HEK293 (cell line): ENCODE measurements at regions not wholly inside any gene's neighbourhood (a gene's known extent, or its start where the extent isn't known, plus 50 kb on each side); places are given as distances from the start of the nearest gene placed in this dataset.

Source experiments
- TCF7L2 ChIP-seq: IDR thresholded peaks from 2 replicates; pipeline ENCODE4 v1.6.1; 2011; ENCODE audit warnings: low read depth, mild to moderate bottlenecking, inconsistent platforms, low read length, moderate library complexity, borderline replicate concordance
- YY1 ChIP-seq: fragments of 450-650 bp; formaldehyde crosslinking; IDR thresholded peaks from 2 replicates; pipeline ENCODE4 v1.5.1; 2018; ENCODE audit warnings: missing biosample characterization, missing genetic modification characterization
- YY2 ChIP-seq: fragments of 450-650 bp; formaldehyde crosslinking; IDR thresholded peaks from 2 replicates; pipeline ENCODE4 v1.5.1; 2016; ENCODE audit warnings: missing biosample characterization, missing genetic modification characterization
- ZNF175 ChIP-seq: fragments of 450-650 bp; formaldehyde crosslinking; IDR thresholded peaks from 2 replicates; pipeline ENCODE4 v1.5.1; 2016; ENCODE audit warnings: missing biosample characterization, missing genetic modification characterization
- ZNF514 ChIP-seq: fragments of 450-650 bp; formaldehyde crosslinking; IDR thresholded peaks from 2 replicates; pipeline ENCODE4 v1.5.1; 2016; ENCODE audit warnings: missing biosample characterization, missing genetic modification characterization
- ZNF792 ChIP-seq: fragments of 450-650 bp; formaldehyde crosslinking; IDR thresholded peaks from 2 replicates; pipeline ENCODE4 v1.5.1; 2016; ENCODE audit warnings: missing biosample characterization, missing genetic modification characterization
- TF ChIP-seq, protein P1 (sequence below): fragments of 450-650 bp; formaldehyde crosslinking; IDR thresholded peaks from 2 replicates; pipeline ENCODE4 v1.5.1; 2016; ENCODE audit warnings: missing biosample characterization, missing genetic modification characterization
- TF ChIP-seq, protein P2 (sequence below): fragments of 450-650 bp; formaldehyde crosslinking; IDR thresholded peaks from 2 replicates; pipeline ENCODE4 v1.5.1; 2016; ENCODE audit warnings: missing biosample characterization, missing genetic modification characterization
- TF ChIP-seq, protein P3 (sequence below): fragments of 450-650 bp; formaldehyde crosslinking; IDR thresholded peaks from 2 replicates; pipeline ENCODE4 v1.5.1; 2017; ENCODE audit warnings: missing biosample characterization, missing genetic modification characterization
- TF ChIP-seq, protein P4 (sequence below): fragments of 450-650 bp; formaldehyde crosslinking; IDR thresholded peaks from 2 replicates; pipeline ENCODE4 v1.5.1; 2016; ENCODE audit warnings: missing biosample characterization, missing genetic modification characterization
- TF ChIP-seq, protein P5 (sequence below): fragments of 450-650 bp; formaldehyde crosslinking; IDR thresholded peaks from 2 replicates; pipeline ENCODE4; 2016; ENCODE audit warnings: missing biosample characterization, missing genetic modification characterization

DNA sequence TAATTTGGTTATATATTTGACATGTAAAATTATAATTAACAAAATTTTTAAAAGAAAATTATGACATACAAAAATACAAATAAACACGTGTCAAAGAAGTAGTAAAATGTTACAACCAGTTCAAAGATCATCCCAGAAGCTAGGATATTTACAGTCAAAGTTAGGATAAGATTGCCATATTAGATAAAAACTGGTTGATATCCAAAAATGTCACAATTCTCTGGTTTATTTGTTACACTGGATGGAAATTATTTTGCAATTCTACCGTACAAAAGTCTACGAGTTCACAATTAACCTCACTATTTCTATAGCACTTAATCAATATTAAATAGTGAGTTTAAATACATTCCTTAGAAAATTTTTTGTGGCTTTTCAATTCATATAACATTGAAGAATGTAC lies 673.8 kb downstream of the GBE1 start:
- TF ChIP-seq, protein P1, sequence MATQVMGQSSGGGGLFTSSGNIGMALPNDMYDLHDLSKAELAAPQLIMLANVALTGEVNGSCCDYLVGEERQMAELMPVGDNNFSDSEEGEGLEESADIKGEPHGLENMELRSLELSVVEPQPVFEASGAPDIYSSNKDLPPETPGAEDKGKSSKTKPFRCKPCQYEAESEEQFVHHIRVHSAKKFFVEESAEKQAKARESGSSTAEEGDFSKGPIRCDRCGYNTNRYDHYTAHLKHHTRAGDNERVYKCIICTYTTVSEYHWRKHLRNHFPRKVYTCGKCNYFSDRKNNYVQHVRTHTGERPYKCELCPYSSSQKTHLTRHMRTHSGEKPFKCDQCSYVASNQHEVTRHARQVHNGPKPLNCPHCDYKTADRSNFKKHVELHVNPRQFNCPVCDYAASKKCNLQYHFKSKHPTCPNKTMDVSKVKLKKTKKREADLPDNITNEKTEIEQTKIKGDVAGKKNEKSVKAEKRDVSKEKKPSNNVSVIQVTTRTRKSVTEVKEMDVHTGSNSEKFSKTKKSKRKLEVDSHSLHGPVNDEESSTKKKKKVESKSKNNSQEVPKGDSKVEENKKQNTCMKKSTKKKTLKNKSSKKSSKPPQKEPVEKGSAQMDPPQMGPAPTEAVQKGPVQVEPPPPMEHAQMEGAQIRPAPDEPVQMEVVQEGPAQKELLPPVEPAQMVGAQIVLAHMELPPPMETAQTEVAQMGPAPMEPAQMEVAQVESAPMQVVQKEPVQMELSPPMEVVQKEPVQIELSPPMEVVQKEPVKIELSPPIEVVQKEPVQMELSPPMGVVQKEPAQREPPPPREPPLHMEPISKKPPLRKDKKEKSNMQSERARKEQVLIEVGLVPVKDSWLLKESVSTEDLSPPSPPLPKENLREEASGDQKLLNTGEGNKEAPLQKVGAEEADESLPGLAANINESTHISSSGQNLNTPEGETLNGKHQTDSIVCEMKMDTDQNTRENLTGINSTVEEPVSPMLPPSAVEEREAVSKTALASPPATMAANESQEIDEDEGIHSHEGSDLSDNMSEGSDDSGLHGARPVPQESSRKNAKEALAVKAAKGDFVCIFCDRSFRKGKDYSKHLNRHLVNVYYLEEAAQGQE (tag by site-specific recombination) = no peak
- TF ChIP-seq ZNF175 (tag by site-specific recombination) (no peak), YY1 (tag by site-specific recombination) (no peak), YY2 (no peak), ZNF514 (tag by site-specific recombination) (no peak), ZNF792 (tag by site-specific recombination) (no peak), TCF7L2 (no peak)
- TF ChIP-seq, protein P2, sequence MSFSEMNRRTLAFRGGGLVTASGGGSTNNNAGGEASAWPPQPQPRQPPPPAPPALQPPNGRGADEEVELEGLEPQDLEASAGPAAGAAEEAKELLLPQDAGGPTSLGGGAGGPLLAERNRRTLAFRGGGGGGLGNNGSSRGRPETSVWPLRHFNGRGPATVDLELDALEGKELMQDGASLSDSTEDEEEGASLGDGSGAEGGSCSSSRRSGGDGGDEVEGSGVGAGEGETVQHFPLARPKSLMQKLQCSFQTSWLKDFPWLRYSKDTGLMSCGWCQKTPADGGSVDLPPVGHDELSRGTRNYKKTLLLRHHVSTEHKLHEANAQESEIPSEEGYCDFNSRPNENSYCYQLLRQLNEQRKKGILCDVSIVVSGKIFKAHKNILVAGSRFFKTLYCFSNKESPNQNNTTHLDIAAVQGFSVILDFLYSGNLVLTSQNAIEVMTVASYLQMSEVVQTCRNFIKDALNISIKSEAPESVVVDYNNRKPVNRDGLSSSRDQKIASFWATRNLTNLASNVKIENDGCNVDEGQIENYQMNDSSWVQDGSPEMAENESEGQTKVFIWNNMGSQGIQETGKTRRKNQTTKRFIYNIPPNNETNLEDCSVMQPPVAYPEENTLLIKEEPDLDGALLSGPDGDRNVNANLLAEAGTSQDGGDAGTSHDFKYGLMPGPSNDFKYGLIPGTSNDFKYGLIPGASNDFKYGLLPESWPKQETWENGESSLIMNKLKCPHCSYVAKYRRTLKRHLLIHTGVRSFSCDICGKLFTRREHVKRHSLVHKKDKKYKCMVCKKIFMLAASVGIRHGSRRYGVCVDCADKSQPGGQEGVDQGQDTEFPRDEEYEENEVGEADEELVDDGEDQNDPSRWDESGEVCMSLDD (tag by site-specific recombination) = no peak
- TF ChIP-seq, protein P3, sequence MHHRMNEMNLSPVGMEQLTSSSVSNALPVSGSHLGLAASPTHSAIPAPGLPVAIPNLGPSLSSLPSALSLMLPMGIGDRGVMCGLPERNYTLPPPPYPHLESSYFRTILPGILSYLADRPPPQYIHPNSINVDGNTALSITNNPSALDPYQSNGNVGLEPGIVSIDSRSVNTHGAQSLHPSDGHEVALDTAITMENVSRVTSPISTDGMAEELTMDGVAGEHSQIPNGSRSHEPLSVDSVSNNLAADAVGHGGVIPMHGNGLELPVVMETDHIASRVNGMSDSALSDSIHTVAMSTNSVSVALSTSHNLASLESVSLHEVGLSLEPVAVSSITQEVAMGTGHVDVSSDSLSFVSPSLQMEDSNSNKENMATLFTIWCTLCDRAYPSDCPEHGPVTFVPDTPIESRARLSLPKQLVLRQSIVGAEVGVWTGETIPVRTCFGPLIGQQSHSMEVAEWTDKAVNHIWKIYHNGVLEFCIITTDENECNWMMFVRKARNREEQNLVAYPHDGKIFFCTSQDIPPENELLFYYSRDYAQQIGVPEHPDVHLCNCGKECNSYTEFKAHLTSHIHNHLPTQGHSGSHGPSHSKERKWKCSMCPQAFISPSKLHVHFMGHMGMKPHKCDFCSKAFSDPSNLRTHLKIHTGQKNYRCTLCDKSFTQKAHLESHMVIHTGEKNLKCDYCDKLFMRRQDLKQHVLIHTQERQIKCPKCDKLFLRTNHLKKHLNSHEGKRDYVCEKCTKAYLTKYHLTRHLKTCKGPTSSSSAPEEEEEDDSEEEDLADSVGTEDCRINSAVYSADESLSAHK (tag by site-specific recombination) = no peak
- TF ChIP-seq, protein P4, sequence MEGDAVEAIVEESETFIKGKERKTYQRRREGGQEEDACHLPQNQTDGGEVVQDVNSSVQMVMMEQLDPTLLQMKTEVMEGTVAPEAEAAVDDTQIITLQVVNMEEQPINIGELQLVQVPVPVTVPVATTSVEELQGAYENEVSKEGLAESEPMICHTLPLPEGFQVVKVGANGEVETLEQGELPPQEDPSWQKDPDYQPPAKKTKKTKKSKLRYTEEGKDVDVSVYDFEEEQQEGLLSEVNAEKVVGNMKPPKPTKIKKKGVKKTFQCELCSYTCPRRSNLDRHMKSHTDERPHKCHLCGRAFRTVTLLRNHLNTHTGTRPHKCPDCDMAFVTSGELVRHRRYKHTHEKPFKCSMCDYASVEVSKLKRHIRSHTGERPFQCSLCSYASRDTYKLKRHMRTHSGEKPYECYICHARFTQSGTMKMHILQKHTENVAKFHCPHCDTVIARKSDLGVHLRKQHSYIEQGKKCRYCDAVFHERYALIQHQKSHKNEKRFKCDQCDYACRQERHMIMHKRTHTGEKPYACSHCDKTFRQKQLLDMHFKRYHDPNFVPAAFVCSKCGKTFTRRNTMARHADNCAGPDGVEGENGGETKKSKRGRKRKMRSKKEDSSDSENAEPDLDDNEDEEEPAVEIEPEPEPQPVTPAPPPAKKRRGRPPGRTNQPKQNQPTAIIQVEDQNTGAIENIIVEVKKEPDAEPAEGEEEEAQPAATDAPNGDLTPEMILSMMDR = no peak
- TF ChIP-seq, protein P5, sequence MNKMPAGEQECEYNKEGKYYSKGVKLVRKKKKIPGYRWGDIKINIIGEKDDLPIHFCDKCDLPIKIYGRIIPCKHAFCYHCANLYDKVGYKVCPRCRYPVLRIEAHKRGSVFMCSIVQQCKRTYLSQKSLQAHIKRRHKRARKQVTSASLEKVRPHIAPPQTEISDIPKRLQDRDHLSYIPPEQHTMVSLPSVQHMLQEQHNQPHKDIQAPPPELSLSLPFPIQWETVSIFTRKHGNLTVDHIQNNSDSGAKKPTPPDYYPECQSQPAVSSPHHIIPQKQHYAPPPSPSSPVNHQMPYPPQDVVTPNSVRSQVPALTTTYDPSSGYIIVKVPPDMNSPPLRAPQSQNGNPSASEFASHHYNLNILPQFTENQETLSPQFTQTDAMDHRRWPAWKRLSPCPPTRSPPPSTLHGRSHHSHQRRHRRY = no peak
